ENCODE measurements at regions not wholly inside any gene's neighbourhood (a gene's known extent, or its start where the extent isn't known, plus 50 kb on each side); places are given as distances from the start of the nearest gene placed in this dataset.

- H3K36me3 Mint-ChIP-seq, result no peaks in the 10 kb centered on the region
- ATAC-seq, result no peak
- no peaks in the 10 kb centered on the region for H3K4me1 Mint-ChIP-seq
- peaks cover 19% of the 10 kb centered on the region for H3K27me3 Mint-ChIP-seq
- H3K4me3 Mint-ChIP-seq, result no peak overlapping the region
- no peaks in the 10 kb centered on the region for H3K9me3 Mint-ChIP-seq (ENCODE audit: low read depth)
- CTCF ChIA-PET, result no interaction called here
- no peak overlapping the region for H3K27ac Mint-ChIP-seq
- DNase-seq, result no peak
These were observed 58.8 kb upstream of the GFPT2 start for GRCh38 chr5:180411948-180412347.

GRCh38 chr5:180414176-180414575 lies 61.0 kb upstream of the GFPT2 start:
- H3K36me3 Mint-ChIP-seq, result no peaks in the 10 kb centered on the region
- no peaks in the 10 kb centered on the region for H3K4me1 Mint-ChIP-seq
- ATAC-seq, result no peak
- no peak for DNase-seq
- no peak overlapping the region for H3K27ac Mint-ChIP-seq
- H3K27me3 Mint-ChIP-seq, result peaks cover 10% of the 10 kb centered on the region
- no peaks in the 10 kb centered on the region for H3K9me3 Mint-ChIP-seq (ENCODE audit: low read depth)
- no peak overlapping the region for H3K4me3 Mint-ChIP-seq
- CTCF ChIA-PET, result no interaction called here

GRCh38 chr5:180421672-180422071 lies 68.5 kb upstream of the GFPT2 start:
- Mint-ChIP-seq H3K27ac (no peak overlapping the region), H3K9me3 (ENCODE audit: low read depth) (no peaks in the 10 kb centered on the region), H3K4me1 (no peaks in the 10 kb centered on the region), H3K4me3 (no peak overlapping the region), H3K27me3 (no peaks in the 10 kb centered on the region), H3K36me3 (no peaks in the 10 kb centered on the region)
- CTCF ChIA-PET, result no interaction called here
- ATAC-seq, result no peak
- no peak for DNase-seq

- no peaks in the 10 kb centered on the region for H3K9me3 Mint-ChIP-seq (ENCODE audit: low read depth)
- no peak for DNase-seq
- no peak overlapping the region for H3K27ac Mint-ChIP-seq
- no peak overlapping the region for H3K4me3 Mint-ChIP-seq
- CTCF ChIA-PET, result no interaction called here
- no peaks in the 10 kb centered on the region for H3K4me1 Mint-ChIP-seq
- H3K36me3 Mint-ChIP-seq, result no peaks in the 10 kb centered on the region
- peaks cover 1% of the 10 kb centered on the region for H3K27me3 Mint-ChIP-seq
- no peak for ATAC-seq
These were observed 70.0 kb upstream of the GFPT2 start for GRCh38 chr5:180423133-180423532.

- H3K36me3 Mint-ChIP-seq, result no peaks in the 10 kb centered on the region
- CTCF ChIA-PET, result no interaction called here
- no peaks in the 10 kb centered on the region for H3K4me1 Mint-ChIP-seq
- H3K27me3 Mint-ChIP-seq, result peaks cover 3% of the 10 kb centered on the region
- no peak overlapping the region for H3K27ac Mint-ChIP-seq
- DNase-seq (no peak), ATAC-seq (no peak)
- H3K4me3 Mint-ChIP-seq, result no peak overlapping the region
- H3K9me3 Mint-ChIP-seq (ENCODE audit: low read depth), result no peaks in the 10 kb centered on the region
These were observed 70.5 kb upstream of the GFPT2 start for GRCh38 chr5:180423598-180423997.

GRCh38 chr5:180424094-180424493 lies 70.1 kb upstream of the CNOT6 start:
- no peak overlapping the region for H3K27ac Mint-ChIP-seq
- H3K9me3 Mint-ChIP-seq (ENCODE audit: low read depth), result no peaks in the 10 kb centered on the region
- CTCF ChIA-PET, result no interaction called here
- no peak overlapping the region for H3K4me3 Mint-ChIP-seq
- peaks cover 5% of the 10 kb centered on the region for H3K27me3 Mint-ChIP-seq
- no peak for DNase-seq
- ATAC-seq, result no peak
- H3K36me3 Mint-ChIP-seq, result no peaks in the 10 kb centered on the region
- no peaks in the 10 kb centered on the region for H3K4me1 Mint-ChIP-seq

GRCh38 chr5:180428598-180428997 lies 65.6 kb upstream of the CNOT6 start:
- peaks cover 8% of the 10 kb centered on the region for H3K27me3 Mint-ChIP-seq
- no peaks in the 10 kb centered on the region for H3K36me3 Mint-ChIP-seq
- DNase-seq (no peak), ATAC-seq (no peak)
- H3K4me1 Mint-ChIP-seq, result peaks cover 12% of the 10 kb centered on the region
- CTCF ChIA-PET, result no interaction called here
- no peak overlapping the region for H3K4me3 Mint-ChIP-seq
- no peak overlapping the region for H3K27ac Mint-ChIP-seq
- no peaks in the 10 kb centered on the region for H3K9me3 Mint-ChIP-seq (ENCODE audit: low read depth)

- no peaks in the 10 kb centered on the region for H3K36me3 Mint-ChIP-seq
- H3K27me3 Mint-ChIP-seq, result peaks cover 11% of the 10 kb centered on the region
- H3K9me3 Mint-ChIP-seq (ENCODE audit: low read depth), result no peaks in the 10 kb centered on the region
- CTCF ChIA-PET, result no interaction called here
- H3K4me3 Mint-ChIP-seq, result no peak overlapping the region
- H3K27ac Mint-ChIP-seq, result no peak overlapping the region
- DNase-seq (no peak), ATAC-seq (no peak)
- H3K4me1 Mint-ChIP-seq, result peaks cover 12% of the 10 kb centered on the region
These were observed 62.2 kb upstream of the CNOT6 start for GRCh38 chr5:180431932-180432331.

- H3K27me3 Mint-ChIP-seq, result peaks cover 11% of the 10 kb centered on the region
- ATAC-seq (peak; percentile 49), DNase-seq (peak; percentile 50)
- H3K4me1 Mint-ChIP-seq, result peaks cover 12% of the 10 kb centered on the region
- H3K27ac Mint-ChIP-seq, result no peak overlapping the region
- H3K9me3 Mint-ChIP-seq (ENCODE audit: low read depth), result no peaks in the 10 kb centered on the region
- no peak overlapping the region for H3K4me3 Mint-ChIP-seq
- H3K36me3 Mint-ChIP-seq, result no peaks in the 10 kb centered on the region
- CTCF ChIA-PET, result no interaction called here
These were observed 61.2 kb upstream of the CNOT6 start for GRCh38 chr5:180433032-180433422.

GRCh38 chr5:180435594-180435993 lies 58.6 kb upstream of the CNOT6 start:
- Mint-ChIP-seq H3K4me1 (peaks cover 12% of the 10 kb centered on the region), H3K27ac (no peak overlapping the region), H3K4me3 (no peak overlapping the region), H3K36me3 (no peaks in the 10 kb centered on the region), H3K9me3 (ENCODE audit: low read depth) (no peaks in the 10 kb centered on the region), H3K27me3 (peaks cover 12% of the 10 kb centered on the region)
- CTCF ChIA-PET, result no interaction called here
- no peak for DNase-seq
- no peak for ATAC-seq

GRCh38 chr5:180436275-180436674 lies 57.9 kb upstream of the CNOT6 start:
- no peaks in the 10 kb centered on the region for H3K36me3 Mint-ChIP-seq
- H3K4me1 Mint-ChIP-seq, result peaks cover 12% of the 10 kb centered on the region
- CTCF ChIA-PET, result no interaction called here
- ATAC-seq, result no peak
- no peak for DNase-seq
- H3K27ac Mint-ChIP-seq, result no peak overlapping the region
- H3K27me3 Mint-ChIP-seq, result peaks cover 12% of the 10 kb centered on the region
- H3K4me3 Mint-ChIP-seq, result no peak overlapping the region
- no peaks in the 10 kb centered on the region for H3K9me3 Mint-ChIP-seq (ENCODE audit: low read depth)

GRCh38 chr5:180436936-180437335 lies 57.2 kb upstream of the CNOT6 start:
- H3K4me3 Mint-ChIP-seq, result no peak overlapping the region
- peaks cover 12% of the 10 kb centered on the region for H3K4me1 Mint-ChIP-seq
- H3K27me3 Mint-ChIP-seq, result peaks cover 10% of the 10 kb centered on the region
- ATAC-seq (no peak), DNase-seq (no peak)
- no peak overlapping the region for H3K27ac Mint-ChIP-seq
- no peaks in the 10 kb centered on the region for H3K9me3 Mint-ChIP-seq (ENCODE audit: low read depth)
- CTCF ChIA-PET, result no interaction called here
- no peaks in the 10 kb centered on the region for H3K36me3 Mint-ChIP-seq

- DNase-seq, result no peak
- no peaks in the 10 kb centered on the region for H3K9me3 Mint-ChIP-seq (ENCODE audit: low read depth)
- CTCF ChIA-PET, result no interaction called here
These were observed 56.8 kb upstream of the CNOT6 start for GRCh38 chr5:180437336-180437735.

GRCh38 chr5:180438785-180439780 lies 55.1 kb upstream of the CNOT6 start:
- no peak for DNase-seq
- no peaks in the 10 kb centered on the region for H3K9me3 Mint-ChIP-seq (ENCODE audit: low read depth)
- peaks cover 10% of the 10 kb centered on the region for H3K27me3 Mint-ChIP-seq
- ATAC-seq, result no peak
- no peaks in the 10 kb centered on the region for H3K36me3 Mint-ChIP-seq
- H3K4me1 Mint-ChIP-seq, result no peaks in the 10 kb centered on the region
- H3K27ac Mint-ChIP-seq, result no peak overlapping the region
- no peak overlapping the region for H3K4me3 Mint-ChIP-seq
- CTCF ChIA-PET, result no interaction called here

More at GRCh38 chr5:180437336-180437735, 56.8 kb upstream of the CNOT6 start:
- no peak overlapping the region for H3K27ac Mint-ChIP-seq
- H3K4me3 Mint-ChIP-seq, result no peak overlapping the region
- ATAC-seq, result no peak
- H3K4me1 Mint-ChIP-seq, result peaks cover 12% of the 10 kb centered on the region
- peaks cover 10% of the 10 kb centered on the region for H3K27me3 Mint-ChIP-seq
- H3K36me3 Mint-ChIP-seq, result no peaks in the 10 kb centered on the region
